Epidermal melanocyte (primary cell): ENCODE measurements at regions not wholly inside any gene's neighbourhood (a gene's known extent, or its start where the extent isn't known, plus 50 kb on each side); places are given as distances from the start of the nearest gene placed in this dataset.

Source experiments
- DNase-seq: peaks from one replicate; pipeline ENCODE4 v3.0.0; 2011; ENCODE audit warnings: low spot score; ENCODE audit not compliant: insufficient read length

DNA sequence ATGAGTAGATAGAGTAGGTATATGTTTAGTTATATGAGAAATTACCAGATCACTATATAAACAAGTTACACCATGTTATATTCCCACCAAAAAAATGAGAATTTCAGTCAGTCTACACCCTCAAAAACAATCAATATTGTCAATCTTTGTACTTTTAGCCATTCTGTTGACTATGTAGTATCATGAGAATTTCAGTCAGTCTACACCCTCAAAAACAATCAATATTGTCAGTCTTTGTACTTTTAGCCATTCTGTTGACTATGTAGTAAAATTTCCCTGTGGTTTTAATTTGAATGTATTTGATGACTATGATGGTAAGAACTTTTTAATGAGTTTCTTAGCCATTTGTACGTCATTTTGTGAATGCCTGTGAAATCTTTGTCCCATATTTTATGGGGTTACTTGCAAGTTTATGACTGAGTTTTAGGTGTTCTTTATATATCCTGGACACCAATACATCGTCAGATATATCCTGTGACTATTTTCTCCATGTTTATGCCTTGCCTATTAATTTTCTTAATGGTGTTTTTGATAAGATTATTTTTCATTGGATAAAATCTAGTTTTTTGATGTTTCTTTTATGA is 528.4 kb upstream of the SPHKAP start:
- DNase-seq: no peak

DNA sequence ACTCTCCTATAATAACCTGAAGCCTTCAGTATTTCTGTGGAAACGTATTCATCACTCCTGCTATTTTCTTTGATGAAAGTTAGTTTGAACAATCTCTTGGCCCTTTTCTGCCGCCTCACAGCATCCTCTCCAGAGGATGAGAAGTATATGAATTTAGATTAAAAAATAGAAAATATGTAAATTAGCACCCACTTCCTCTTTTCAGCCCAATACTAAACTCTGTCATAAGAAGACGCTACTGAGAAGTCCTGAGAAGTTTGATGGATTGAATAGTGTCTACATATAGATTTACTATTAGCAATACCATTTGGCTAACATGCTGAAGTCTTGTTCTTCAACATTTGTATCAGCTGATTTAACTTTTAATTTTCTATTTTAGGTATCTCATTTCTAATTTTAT is 526.4 kb upstream of the SPHKAP start:
- DNase-seq: no peak

DNA sequence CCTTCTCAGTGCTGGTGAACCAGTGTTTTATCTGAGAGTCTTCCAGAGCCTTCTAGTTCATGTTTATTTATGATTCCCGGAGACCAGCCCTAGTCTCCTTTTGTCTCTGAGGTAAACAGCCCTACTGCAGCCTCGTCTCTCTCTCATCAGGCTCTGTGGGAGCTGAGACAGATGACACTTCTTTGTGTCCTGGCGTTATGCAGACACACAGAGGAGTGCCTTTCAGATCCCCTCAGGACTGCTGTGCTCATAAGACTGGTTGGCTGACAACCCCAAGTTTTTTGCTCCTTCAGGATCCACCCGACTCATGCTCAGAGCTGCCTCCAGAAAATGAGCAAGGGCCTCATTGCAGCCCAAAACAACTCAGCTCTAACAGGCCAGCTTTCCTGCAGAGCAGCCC is 523.8 kb upstream of the SPHKAP start:
- no peak for DNase-seq

GRCh38 chr2:228703152-228703551 is 521.7 kb upstream of the SPHKAP start:
- DNase-seq: no peak

DNA sequence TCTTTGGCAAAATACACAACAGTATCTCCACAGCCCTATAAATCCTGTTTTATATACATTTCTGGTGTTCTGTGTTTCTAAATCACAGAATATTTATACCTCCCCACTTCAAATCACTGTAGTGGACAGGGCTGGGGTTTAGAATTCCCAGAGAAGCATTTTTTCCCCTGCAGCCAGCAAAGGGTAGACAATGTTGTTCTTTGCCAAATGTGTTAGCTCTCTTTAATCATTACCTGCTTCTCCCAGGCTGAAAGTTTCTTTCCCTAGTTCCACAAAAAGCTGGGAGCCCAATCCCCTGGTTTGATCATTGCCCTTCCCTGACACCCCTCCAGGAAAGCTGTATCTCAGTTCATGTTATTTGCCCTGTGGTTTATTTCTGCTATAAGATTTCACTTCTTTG is 520.0 kb upstream of the SPHKAP start:
- no peak for DNase-seq

GRCh38 chr2:228700638-228701037 is 519.2 kb upstream of the SPHKAP start:
- DNase-seq: no peak

- no peak for DNase-seq
These were observed 518.4 kb upstream of the SPHKAP start for GRCh38 chr2:228699888-228700287.

DNA sequence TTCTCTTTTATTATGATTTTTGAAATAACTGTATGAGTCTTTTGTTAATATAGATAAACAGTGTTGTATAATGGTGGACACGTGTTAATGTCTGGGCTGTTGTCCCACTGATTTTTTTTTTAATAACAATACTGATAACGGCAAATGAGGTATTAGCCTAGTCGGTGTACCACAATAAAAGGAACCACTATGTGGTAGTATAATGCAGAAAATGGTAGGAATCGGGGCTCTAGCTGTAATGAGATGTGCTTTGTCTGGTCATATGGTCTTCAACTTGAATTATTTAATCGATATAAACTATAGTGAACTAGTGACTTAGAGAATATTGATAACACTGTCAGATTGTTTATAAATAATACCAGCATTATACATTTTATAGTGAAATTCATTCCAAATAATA is 517.9 kb upstream of the SPHKAP start:
- no peak for DNase-seq

GRCh38 chr2:228698963-228699362 is 517.5 kb upstream of the SPHKAP start:
- DNase-seq: no peak

GRCh38 chr2:228697456-228697855 is 516.0 kb upstream of the SPHKAP start:
- no peak for DNase-seq

DNA sequence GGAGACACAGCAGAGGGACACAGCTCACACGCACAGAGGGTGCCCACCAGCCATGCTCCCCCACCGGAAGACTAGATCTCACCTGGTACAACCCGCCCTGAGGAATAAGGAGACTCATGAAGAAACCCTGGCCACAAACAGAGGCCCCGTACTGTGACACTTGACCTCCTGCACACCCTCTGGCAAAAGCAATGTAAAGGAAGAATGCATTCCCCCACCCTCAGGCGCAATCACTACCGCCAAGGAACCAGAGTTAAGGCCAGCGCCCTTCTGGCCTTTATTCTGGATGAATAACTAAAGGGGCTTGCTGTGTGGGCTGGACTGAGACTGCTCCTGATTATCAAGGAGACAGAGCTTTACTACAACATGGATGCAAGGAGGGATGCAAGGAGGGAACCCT is 509.2 kb upstream of the SPHKAP start:
- DNase-seq: no peak

- DNase-seq: no peak
These were observed 507.6 kb upstream of the SPHKAP start for GRCh38 chr2:228689053-228689452.

DNA sequence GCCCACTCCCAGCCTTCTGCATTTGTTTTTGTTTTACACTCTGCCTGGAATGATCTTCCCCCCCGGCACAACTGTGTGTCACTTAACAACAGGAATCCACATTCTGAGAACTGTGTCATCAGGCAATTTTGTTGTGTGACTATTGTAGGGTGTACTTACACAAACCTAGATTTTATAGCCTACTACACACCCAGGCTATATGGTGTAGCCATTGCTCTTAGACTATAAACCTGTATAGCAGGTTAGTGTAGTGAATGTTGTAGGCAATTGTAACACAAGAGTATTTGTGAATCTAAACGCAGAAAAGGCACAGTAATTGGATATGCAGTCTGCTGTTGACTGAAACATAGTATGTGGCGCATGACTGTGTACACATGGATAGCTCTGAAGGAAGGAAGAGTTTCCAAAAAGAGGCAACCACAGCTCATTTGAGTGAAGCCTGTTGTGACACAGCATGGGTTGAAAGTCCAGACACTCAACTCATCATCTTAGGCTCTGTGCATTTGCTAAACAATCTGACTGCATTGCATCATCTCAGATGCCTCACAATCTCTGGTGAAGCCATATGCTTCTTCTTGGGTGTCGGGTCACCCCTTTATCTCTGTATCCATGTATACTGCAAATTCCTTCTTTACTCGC is 506.6 kb upstream of the SPHKAP start:
- no peak for DNase-seq

DNA sequence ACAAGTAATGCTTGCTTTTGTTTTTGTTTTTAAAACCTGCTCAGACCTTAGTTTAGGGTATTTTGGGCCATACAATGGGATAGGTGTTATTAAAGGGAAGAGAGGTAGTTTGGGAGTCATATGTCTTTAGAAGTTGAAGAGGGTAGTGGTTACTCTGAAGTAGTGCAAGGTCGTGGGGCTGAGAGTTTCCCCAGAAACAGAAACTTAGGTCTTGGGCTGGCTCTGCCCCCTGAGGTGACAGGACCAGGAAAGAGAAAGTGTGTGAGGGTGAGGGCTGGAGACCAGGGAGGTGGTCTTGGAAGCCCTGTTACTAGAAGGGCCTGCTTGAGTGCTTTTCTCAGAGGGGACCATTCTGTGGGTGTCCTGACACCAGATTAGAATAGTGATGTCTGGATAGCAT is 500.5 kb upstream of the SPHKAP start:
- DNase-seq: no peak

DNA sequence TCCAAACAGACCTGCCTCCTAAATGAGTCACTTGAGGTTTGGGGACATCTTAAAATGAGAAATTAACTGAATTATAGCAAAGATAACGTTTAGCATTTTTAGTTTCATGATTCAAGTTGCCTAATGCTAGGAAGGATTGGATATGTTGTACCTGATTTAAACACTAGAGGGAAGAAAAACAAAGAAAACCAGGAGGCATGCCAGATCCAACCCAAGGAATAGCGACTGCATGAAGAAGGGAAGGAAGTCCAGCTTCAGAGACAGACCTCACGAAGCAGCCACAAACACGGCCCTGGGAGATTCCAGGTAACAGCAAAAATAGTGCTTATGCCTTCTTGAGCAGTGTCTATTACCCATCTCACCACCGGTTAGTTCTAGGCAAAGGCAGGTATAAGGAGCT is 499.9 kb upstream of the SPHKAP start:
- no peak for DNase-seq

DNA sequence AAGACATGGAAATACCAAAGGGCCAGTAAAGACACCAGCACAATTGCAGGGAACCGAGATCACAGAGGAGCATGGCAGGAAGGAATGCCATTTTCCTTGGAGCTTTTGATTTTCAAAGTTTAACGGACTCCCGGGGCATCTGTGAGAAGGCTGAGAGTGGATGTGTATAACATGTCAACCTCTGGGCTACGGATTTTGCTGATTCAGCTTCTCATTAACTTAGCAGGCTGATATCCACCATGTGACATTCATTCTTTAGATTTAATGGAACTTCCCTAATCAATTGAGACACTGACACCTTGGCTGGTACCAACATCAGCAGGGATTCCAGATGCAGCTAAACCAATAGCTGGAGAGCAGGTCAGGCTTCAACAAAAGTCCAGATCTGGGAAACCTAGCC is 496.6 kb upstream of the SPHKAP start:
- DNase-seq: no peak

DNA sequence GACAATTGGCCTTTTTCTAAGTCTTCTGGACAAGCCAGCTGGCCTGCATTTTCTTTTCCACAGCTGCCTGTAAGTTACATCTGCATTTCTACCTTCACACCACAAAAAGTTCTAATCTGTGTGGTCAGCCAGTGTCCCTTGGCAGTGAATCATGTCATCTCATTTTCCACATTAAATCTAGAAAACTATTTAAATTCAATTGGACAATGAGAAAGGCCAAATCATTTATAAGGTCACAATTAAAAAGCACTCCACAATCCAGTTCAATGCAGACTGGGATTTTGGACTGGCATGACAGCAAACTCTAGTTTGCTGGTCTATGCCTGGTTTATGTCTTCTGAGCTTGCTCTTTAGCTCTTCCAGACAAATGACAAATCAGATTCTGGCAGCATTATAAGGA is 494.2 kb upstream of the SPHKAP start:
- DNase-seq: no peak

DNA sequence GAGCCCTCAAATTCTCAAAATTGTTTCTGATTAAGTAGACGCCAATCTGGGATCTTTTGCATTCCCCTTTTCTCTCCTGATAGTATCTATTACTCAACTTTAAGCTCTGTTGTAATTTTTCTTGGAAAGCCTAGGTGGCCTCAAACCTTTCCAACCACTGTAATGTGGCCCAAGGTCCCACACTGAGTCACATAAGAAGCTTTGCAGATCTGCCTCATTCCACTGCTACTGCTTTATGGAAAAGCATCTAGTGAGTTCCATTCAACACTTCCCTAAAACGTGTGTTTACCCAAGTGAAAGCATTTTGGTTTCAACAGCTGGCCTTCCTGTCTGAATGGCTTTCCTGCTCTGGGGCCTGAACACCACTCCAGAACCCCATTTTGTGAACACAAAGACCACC is 493.6 kb upstream of the SPHKAP start:
- no peak for DNase-seq

GRCh38 chr2:228673876-228674554 is 492.5 kb upstream of the SPHKAP start:
- DNase-seq: no peak

GRCh38 chr2:228669690-228670089 is 488.2 kb upstream of the SPHKAP start:
- DNase-seq: no peak

GRCh38 chr2:228665232-228665631 is 483.7 kb upstream of the SPHKAP start:
- no peak for DNase-seq

DNA sequence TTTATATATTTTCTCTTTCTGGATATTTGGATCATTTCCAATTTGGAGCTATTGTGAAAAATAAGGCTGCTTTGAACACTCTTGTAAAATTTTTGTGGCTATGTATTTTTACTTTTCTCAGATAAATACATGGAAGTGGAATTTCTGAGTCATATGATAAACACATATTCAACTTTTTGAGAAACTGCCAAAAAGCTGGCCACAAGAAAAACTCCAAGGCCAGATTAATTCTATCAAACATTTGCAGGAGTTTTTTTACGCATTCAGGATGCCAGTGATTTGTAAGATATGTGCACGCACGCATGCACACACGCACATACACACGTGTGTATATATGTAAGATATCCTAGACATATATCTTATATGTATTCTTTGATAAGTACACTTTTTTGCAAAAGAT is 477.5 kb upstream of the SPHKAP start:
- DNase-seq: no peak

- no peak for DNase-seq
These were observed 476.4 kb upstream of the SPHKAP start for GRCh38 chr2:228657807-228658402.
